Natural killer cell treated with Interleukin-12 subunit alpha and Interleukin-12 subunit beta and Interleukin-15 and Interleukin-18, amount 100 ng/mL, for 72 hours (primary cell): ENCODE measurements at regions not wholly inside any gene's neighbourhood (a gene's known extent, or its start where the extent isn't known, plus 50 kb on each side); places are given as distances from the start of the nearest gene placed in this dataset.

Experiments
- ATAC-seq, 2 donors: fragments of 150-1000 bp; cut with Tn5 transposase in 1 of 2; sonication (Bioruptor Pico), chemical (Tn5 transposase) in 1 of 2; 2 replicates each; pipeline ENCODE4 v1.10.0; 2021
- DNase-seq: peaks from one replicate; pipeline ENCODE4 v3.0.0; 2022; ENCODE audit warnings: low spot score
- H3K27ac Mint-ChIP-seq, 2 donors: 1 replicate in 1 of 2; 2 replicates in 1 of 2; pipeline ENCODE4 v1.8.0; 2022; ENCODE audit warnings: mixed read lengths in 2 of 2, mild to moderate bottlenecking in 1 of 2, moderate library complexity in 1 of 2
- H3K27me3 Mint-ChIP-seq, 2 donors: 1 replicate in 1 of 2; 2 replicates in 1 of 2; pipeline ENCODE4 v1.8.0; 2022; ENCODE audit warnings: mixed read lengths in 2 of 2
- H3K36me3 Mint-ChIP-seq: one replicate; pipeline ENCODE4 v1.8.0; 2022; ENCODE audit warnings: mixed read lengths
- H3K4me1 Mint-ChIP-seq, 2 donors: 1 replicate in 1 of 2; 2 replicates in 1 of 2; pipeline ENCODE4 v1.8.0; 2022; ENCODE audit warnings: low read depth in 2 of 2, mixed read lengths in 2 of 2, mild to moderate bottlenecking in 1 of 2
- H3K4me3 Mint-ChIP-seq: one replicate; pipeline ENCODE4 v1.8.0; 2022; ENCODE audit warnings: mixed read lengths
- H3K9me3 Mint-ChIP-seq: 2 replicates; pipeline ENCODE4 v1.8.0; 2022; ENCODE audit warnings: mixed read lengths

DNA sequence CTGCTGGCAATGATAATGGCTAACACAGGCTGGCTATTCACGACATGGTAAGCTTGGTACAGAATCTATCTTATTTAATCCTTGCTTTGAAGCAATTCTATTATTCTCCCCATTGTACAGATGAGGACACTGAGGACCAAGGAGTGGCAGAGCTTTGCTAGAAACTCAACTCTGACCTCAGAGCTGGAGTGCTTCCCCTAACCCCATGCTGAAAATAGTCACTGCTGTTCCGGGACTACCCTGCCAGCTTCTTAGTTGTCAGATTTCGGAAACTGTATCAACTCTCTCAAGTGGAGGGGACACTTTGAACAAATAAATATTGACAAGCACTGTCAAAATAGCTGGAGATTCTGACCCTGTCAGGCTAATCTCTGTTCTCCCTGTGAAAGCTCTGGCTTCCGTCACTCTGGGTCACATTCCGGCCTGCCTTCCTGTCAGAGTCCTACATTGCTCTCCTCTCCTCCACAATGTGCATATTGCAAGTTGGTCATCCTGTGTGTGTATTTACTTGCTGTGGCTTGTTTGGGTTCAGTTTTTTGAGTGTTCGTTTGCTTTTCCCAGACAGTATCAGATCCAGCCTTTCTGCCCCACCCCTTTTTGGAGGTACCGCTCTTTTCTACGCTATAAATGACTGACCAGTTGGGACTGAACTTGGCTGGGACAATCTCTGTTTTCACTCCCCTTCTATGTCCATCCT is 134.3 kb upstream of the MAP1B start:
- Mint-ChIP-seq H3K27me3 (peaks cover 22 to 65% of the 10 kb centered on the region in 2 donors), H3K27ac (no peak overlapping the region), H3K4me3 (no peak overlapping the region), H3K36me3 (no peaks in the 10 kb centered on the region), H3K4me1 (no peaks in the 10 kb centered on the region), H3K9me3 (no peaks in the 10 kb centered on the region)
- no peak for ATAC-seq
- no peak for DNase-seq

DNA sequence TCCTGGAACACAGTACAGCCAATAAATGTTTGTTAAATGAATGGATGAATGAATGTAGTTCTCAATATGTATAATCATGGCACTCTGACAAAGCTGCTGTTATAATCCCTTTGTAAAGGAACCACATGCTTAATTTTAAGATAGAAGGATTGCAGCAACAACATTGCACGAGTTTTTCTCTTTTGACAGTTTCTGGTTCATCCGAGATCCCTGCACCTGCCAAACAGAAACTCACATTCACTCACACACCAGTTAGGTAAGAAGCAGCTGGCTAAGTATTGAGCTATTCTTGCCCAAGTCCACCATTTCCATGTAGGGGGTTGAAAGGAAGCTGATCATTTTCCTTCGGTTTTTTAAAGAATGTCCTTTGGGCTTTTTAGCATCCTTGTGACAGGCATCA is 133.7 kb upstream of the MAP1B start:
- Mint-ChIP-seq H3K4me3 (no peak overlapping the region), H3K27me3 (peaks cover 18 to 63% of the 10 kb centered on the region in 2 donors), H3K4me1 (no peaks in the 10 kb centered on the region), H3K36me3 (no peaks in the 10 kb centered on the region), H3K9me3 (no peaks in the 10 kb centered on the region), H3K27ac (no peak overlapping the region)
- no peak for DNase-seq
- no peak for ATAC-seq

DNA sequence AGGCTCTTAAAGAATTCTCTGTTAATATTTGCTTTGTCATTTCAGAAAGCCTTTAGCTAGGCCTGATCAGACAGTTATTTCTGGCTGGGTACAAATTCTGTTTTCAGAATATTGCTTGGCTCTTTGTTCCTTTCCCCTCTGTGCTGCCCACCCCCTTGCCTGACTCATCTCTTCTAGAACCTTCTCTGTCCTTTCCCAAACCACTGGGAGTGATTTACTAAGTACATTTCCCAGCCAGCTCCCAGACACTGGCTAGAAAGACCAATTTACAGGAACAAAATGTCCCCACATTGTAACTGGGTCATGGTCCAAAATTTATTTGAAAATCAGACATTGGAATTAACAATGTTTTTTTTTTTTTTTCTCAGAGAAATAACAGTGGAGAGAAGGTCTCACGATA is 133.1 kb upstream of the MAP1B start:
- ATAC-seq, result no peak
- peaks cover 15 to 57% of the 10 kb centered on the region in 2 donors for H3K27me3 Mint-ChIP-seq
- no peaks in the 10 kb centered on the region for H3K9me3 Mint-ChIP-seq
- no peaks in the 10 kb centered on the region for H3K4me1 Mint-ChIP-seq
- H3K4me3 Mint-ChIP-seq, result no peak overlapping the region
- H3K36me3 Mint-ChIP-seq, result no peaks in the 10 kb centered on the region
- no peak overlapping the region for H3K27ac Mint-ChIP-seq
- DNase-seq, result no peak

DNA sequence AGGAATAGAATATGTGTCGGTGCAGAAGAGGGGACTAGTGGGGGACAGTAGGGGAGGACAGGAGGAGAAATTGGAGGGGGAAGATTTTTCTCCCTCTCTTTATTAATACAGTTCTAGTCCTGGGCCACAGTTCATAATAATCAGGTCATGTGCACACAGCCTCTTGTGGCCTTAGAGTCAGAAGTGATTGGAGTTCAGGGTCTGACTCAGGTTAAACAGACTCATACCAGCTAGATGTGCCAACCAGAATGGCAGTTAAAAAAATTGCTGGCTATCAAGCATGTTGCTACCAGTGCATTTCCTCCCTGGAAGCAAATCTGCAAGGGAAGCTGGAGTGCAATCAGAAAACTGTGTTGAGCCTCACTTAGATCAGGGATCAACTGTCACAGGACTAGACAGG is 132.7 kb upstream of the MAP1B start:
- DNase-seq, result no peak
- Mint-ChIP-seq H3K9me3 (no peaks in the 10 kb centered on the region), H3K4me3 (no peak overlapping the region), H3K4me1 (no peaks in the 10 kb centered on the region), H3K27me3 (peaks cover 13 to 52% of the 10 kb centered on the region in 2 donors), H3K27ac (no peak overlapping the region), H3K36me3 (no peaks in the 10 kb centered on the region)
- ATAC-seq, result no peak

DNA sequence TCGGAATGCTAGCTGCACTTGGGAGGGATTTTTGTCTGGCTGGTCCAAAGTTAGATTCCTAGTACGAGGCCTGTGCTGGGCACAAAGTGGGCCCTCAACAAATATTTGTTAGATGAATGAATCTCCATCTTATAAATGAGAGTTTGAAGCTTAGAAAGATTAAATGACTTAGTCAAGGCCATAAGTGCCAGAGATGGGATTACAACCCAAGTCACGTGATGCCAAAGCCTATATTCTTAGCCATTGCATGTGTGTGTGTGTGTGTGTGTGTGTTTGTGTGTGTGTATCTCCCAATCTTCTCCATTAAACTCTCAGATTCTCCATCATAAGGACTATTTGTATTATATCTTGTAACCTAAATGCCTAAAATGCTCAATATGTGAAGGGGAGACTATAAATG is 130.8 kb upstream of the MAP1B start:
- Mint-ChIP-seq H3K4me1 (no peaks in the 10 kb centered on the region), H3K4me3 (no peak overlapping the region), H3K36me3 (no peaks in the 10 kb centered on the region), H3K27me3 (peaks cover 13 to 50% of the 10 kb centered on the region in 2 donors), H3K27ac (no peak overlapping the region), H3K9me3 (no peaks in the 10 kb centered on the region)
- ATAC-seq (no peak), DNase-seq (no peak)

DNA sequence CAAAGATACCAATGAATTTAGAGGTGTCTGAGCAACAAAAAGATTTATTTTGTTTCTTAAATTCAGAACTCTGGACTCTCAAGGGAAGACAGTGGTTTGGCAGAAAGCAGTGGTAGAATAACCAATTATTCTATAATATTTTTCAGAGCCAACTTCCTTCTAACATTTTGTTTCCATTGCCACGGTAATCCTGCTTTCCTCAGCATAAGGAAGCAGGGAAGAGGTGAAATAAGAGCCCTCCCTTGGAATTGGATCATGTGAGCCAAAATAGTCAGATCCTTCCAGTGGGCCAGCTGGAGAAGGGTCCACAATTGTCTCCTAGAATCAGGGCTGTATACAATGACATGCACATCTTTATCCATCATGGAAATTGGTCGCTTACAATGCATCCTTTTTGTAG is 130.0 kb upstream of the MAP1B start:
- no peak for DNase-seq
- Mint-ChIP-seq H3K36me3 (peaks cover 2% of the 10 kb centered on the region), H3K27ac (no peak overlapping the region), H3K4me3 (no peak overlapping the region), H3K27me3 (peaks cover 8 to 50% of the 10 kb centered on the region in 2 donors), H3K4me1 (no peaks in the 10 kb centered on the region), H3K9me3 (peaks cover 2% of the 10 kb centered on the region)
- no peak for ATAC-seq

DNA sequence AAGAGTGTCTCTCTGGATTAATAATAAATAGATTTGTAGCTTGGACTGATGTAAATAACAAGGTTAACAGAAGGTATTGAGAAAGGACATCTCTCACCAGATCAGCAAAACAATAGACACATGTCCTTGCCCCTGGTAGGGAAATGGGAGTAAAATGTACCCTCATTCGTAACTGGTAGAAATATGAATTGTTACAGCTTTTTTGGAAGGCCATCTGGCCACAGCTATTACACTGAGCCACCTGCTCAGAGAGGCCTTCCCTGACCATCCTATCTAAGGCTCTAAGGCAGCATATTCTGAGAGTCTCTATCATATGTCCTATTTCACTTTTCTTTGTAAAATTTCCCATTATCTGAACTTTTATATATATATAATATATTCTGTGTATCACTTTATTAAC is 129.1 kb upstream of the MAP1B start:
- DNase-seq, result no peak
- no peaks in the 10 kb centered on the region for H3K4me1 Mint-ChIP-seq
- H3K9me3 Mint-ChIP-seq, result peaks cover 10% of the 10 kb centered on the region
- peaks cover 6 to 50% of the 10 kb centered on the region in 2 donors for H3K27me3 Mint-ChIP-seq
- ATAC-seq, result no peak
- H3K27ac Mint-ChIP-seq, result no peak overlapping the region
- no peak overlapping the region for H3K4me3 Mint-ChIP-seq
- H3K36me3 Mint-ChIP-seq, result peaks cover 4% of the 10 kb centered on the region

DNA sequence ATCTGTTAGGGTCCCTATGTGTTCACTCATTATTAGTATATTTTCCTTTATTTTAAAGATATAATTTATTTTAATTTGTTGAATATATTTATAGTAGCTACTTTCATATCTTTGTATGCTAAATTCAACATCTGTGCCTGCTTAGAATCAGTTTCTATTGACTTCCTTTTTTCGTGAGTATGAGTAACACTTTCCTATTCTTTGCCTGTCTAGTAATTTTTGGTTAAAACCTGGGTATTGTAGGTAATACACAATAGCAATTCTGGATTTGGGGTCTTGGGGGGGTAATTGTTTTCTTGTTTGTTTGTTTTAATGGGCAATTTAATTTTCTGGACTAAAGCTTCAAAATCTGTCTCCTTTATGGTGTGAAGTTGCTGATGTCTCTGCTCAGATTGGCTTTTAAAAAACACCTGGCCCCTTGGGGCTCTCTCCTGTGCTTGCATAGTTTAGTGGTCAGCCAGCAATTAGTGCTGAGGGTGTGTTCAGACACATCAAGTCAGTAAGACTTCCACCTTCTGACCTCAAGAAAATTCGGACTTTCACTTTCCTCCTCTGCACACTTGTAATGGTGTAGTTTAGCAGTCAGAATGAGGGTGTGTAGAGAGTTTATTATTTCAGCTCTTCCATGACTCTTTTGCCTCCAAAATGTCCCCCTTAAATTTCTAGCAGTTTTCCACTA is 124.4 kb upstream of the MAP1B start:
- Mint-ChIP-seq H3K27me3 (peaks cover 2 to 20% of the 10 kb centered on the region in 2 donors), H3K9me3 (peaks cover 11% of the 10 kb centered on the region), H3K4me1 (no peaks in the 10 kb centered on the region), H3K36me3 (peaks cover 4% of the 10 kb centered on the region), H3K4me3 (no peak overlapping the region), H3K27ac (no peak overlapping the region)
- ATAC-seq (no peak), DNase-seq (no peak)

DNA sequence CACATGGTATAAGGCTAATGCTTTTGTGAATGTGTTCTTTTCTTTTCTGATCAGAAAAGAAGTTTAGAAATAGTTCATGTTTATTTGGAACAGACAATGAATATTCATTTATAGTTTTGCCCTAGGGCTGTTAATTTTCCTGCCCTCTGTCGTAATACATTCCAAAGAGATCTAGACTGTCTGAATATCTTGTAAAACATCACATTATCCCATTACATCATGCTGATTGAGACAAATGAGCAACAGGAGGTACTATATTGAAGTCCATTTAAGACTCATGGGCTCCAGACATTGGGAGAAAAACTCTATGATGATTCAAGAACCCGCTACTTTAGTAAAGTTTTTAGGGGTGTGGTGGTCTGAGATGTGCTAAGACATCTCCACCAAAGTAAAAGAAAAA is 121.2 kb upstream of the MAP1B start:
- no peaks in the 10 kb centered on the region for H3K4me1 Mint-ChIP-seq
- no peak overlapping the region for H3K27ac Mint-ChIP-seq
- no peak for ATAC-seq
- peaks cover 2 to 22% of the 10 kb centered on the region in 2 donors for H3K27me3 Mint-ChIP-seq
- H3K4me3 Mint-ChIP-seq, result no peak overlapping the region
- DNase-seq, result no peak
- H3K36me3 Mint-ChIP-seq, result peaks cover 4% of the 10 kb centered on the region
- peaks cover 11% of the 10 kb centered on the region for H3K9me3 Mint-ChIP-seq

DNA sequence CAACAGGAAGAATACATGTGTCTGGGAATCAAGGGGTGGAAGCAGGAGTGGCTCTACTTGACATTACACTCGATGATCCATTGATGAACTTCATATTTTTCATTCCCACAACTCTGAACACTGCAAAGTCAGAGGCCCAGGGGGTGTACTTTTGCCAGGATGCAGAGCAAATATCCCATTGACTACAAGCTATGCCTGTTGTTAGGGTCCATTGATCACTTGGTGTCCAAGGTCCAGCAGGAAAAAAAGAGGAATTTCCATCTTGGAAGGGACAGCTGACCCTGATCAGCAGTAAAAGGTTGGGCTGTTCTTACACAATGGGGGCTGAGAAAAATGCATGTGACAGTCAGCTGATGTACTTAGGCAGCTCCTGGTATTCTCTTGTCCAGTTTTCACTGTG is 118.5 kb upstream of the MAP1B start:
- no peak for ATAC-seq
- no peaks in the 10 kb centered on the region for H3K9me3 Mint-ChIP-seq
- H3K4me1 Mint-ChIP-seq, result no peaks in the 10 kb centered on the region
- DNase-seq, result no peak
- peaks cover 9 to 13% of the 10 kb centered on the region in 2 donors for H3K27me3 Mint-ChIP-seq
- no peaks in the 10 kb centered on the region for H3K36me3 Mint-ChIP-seq
- no peak overlapping the region for H3K4me3 Mint-ChIP-seq
- no peak overlapping the region for H3K27ac Mint-ChIP-seq

DNA sequence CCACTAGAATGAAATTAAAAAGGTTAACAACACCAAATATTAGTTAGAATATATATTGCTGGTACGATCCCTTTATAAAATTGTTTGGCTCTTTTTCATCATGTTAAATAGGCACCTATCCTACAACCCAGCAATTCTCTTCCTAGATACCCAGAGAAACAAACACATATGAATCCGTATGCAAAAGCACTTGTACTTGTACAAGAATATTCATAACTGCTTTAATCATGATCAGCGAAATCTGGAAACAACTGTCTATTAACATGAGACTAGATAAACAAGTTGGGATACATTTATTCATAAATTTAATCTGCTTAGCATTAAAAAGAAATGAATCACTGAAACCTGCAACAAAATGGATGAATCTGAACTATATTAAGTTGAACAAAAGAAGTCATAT is 113.7 kb upstream of the MAP1B start:
- Mint-ChIP-seq H3K9me3 (no peaks in the 10 kb centered on the region), H3K27ac (no peak overlapping the region), H3K4me1 (no peaks in the 10 kb centered on the region), H3K27me3 (peaks cover 7 to 20% of the 10 kb centered on the region in 2 donors), H3K4me3 (no peak overlapping the region), H3K36me3 (no peaks in the 10 kb centered on the region)
- no peak for DNase-seq
- no peak for ATAC-seq

DNA sequence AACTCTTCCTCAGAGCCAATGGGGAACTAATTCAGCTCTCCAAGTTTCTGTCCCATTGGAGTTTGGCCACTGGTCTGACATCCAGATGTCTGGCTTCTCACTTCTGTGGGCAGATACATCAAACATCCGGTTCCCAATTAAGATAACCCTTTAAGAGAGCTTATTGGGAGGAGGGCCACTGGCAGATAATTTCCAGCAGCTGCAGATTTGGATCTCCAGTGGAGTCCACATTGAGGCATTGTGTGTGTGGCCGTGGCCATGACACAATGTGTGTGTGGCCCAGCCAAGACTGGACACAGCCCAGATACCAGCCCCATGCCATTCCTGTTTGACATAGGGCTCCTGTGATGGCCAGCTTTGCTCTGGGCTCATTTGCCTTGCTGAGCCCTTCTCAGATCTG is 110.5 kb upstream of the MAP1B start:
- DNase-seq, result no peak
- no peaks in the 10 kb centered on the region for H3K4me1 Mint-ChIP-seq
- peaks cover 6 to 9% of the 10 kb centered on the region in 2 donors for H3K27me3 Mint-ChIP-seq
- H3K27ac Mint-ChIP-seq, result no peak overlapping the region
- no peaks in the 10 kb centered on the region for H3K36me3 Mint-ChIP-seq
- no peak overlapping the region for H3K4me3 Mint-ChIP-seq
- H3K9me3 Mint-ChIP-seq, result no peaks in the 10 kb centered on the region
- no peak for ATAC-seq

DNA sequence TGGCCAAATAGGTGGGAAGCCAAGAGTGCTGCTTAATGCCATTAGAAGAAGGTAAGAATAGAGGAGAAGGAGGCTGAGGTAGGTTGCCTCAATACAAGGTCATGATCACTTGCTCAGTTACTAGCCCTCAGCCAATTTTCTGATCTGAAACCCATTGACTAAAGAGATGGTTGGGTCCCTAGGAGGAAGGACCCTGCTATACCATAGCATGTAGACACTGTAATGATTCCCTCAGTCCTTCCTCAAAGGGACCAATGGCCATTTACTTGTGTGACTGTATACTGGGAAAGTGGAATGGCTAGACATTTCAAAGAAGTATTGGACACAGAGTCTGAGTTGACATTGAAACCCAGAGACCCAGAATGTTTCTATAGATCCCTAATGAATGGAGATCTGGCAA is 108.5 kb upstream of the MAP1B start:
- DNase-seq (no peak), ATAC-seq (no peak)
- no peak overlapping the region for H3K4me3 Mint-ChIP-seq
- peaks cover 10 to 18% of the 10 kb centered on the region in 2 donors for H3K27me3 Mint-ChIP-seq
- H3K36me3 Mint-ChIP-seq, result no peaks in the 10 kb centered on the region
- H3K4me1 Mint-ChIP-seq, result no peaks in the 10 kb centered on the region
- no peaks in the 10 kb centered on the region for H3K9me3 Mint-ChIP-seq
- H3K27ac Mint-ChIP-seq, result no peak overlapping the region

DNA sequence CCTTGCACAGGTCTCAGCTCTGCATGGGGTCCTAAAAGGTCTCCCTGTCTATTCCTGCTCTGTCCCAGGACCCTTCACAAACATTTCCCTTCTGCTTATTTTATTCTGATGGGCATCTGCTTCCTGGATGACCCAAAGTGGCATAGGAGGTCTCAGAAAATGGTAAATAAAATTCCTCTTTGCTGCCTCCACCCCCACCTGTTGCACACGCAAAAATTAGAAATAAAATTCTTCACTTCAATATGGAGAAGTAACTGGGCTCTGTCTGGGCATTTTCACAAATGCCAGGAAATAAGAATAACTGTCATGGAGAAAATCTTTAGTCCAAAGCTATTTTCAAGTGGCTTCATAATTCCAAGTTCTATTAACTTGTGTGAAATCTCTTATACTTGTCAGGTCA is 106.6 kb upstream of the MAP1B start:
- no peak overlapping the region for H3K27ac Mint-ChIP-seq
- no peak for DNase-seq
- H3K4me1 Mint-ChIP-seq, result no peaks in the 10 kb centered on the region
- H3K27me3 Mint-ChIP-seq, result peaks cover 11 to 22% of the 10 kb centered on the region in 2 donors
- H3K9me3 Mint-ChIP-seq, result no peaks in the 10 kb centered on the region
- H3K4me3 Mint-ChIP-seq, result no peak overlapping the region
- no peak for ATAC-seq
- no peaks in the 10 kb centered on the region for H3K36me3 Mint-ChIP-seq

DNA sequence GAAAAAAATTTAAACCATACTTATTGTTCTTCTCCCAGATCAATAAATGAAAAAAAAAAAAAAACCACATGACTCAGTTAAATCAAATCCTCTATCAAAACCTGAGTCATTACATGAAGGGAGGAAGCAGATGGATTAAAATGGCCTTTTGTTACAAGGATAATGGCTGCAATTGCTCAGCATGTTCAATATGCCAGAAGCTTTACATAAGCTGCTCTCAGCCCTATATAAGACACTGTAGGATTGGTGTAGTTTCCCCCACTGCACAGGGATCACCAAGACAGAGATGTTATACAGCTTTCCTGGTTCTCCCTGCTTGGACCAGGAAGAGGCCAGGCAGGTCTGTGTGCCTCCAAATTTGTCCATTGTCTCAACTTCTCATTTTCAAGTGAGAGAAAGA is 101.6 kb upstream of the MAP1B start:
- H3K27ac Mint-ChIP-seq, result no peak overlapping the region
- H3K9me3 Mint-ChIP-seq, result no peaks in the 10 kb centered on the region
- no peaks in the 10 kb centered on the region for H3K4me1 Mint-ChIP-seq
- H3K36me3 Mint-ChIP-seq, result no peaks in the 10 kb centered on the region
- ATAC-seq, result no peak
- H3K27me3 Mint-ChIP-seq, result peaks cover 22 to 30% of the 10 kb centered on the region in 2 donors
- DNase-seq, result no peak
- H3K4me3 Mint-ChIP-seq, result no peak overlapping the region
